Hepatic stellate cell (primary cell): ENCODE measurements at regions not wholly inside any gene's neighbourhood (a gene's known extent, or its start where the extent isn't known, plus 50 kb on each side); places are given as distances from the start of the nearest gene placed in this dataset.
"Not testable (repeated sequence)": the region's sequence is repeated elsewhere in the genome, so short reads cannot be mapped to it uniquely, and the experiment has no call there.

Experiments used
- DNase-seq: peaks from one replicate; pipeline ENCODE4 v3.0.0; 2011; ENCODE audit warnings: low spot score

DNA sequence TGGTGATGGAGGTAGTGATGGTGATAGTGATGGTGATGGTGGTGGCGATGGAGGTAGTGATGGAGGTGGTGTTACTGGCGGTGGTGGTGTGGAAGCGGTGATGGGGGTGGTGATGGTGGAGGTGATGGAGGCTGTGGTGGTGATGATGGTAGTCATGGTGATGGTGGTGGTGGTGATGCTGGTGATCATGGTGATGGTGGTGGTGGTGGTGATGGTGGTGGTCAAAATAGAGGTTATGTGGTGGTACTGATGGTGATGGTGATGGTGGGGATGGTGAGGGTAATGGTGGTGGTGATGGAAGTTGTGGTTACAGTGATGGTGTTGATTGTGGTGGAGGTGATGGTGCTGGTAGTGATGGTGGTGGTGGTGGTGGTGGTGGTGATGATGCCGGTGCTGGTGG is 199.2 kb downstream of the IGLL1 start:
- DNase-seq, result no peak

DNA sequence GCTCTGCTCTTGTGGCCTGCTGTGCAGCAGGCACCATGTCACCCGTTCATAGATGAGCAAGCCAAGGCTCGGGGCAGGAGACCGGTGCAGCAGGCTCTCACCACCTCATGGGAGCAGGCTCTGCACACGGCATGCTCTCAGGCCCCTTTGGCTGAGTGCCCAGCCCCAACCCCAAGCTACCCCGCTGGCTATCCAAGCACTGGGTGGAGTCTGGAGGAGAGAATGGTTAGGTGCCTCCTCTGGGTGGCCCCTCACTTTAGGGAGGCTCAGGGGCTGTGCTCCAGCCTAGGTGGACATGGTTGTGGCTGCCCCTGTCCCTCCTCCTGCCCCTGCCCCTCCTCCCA is 199.9 kb downstream of the IGLL1 start:
- DNase-seq, result no peak

DNA sequence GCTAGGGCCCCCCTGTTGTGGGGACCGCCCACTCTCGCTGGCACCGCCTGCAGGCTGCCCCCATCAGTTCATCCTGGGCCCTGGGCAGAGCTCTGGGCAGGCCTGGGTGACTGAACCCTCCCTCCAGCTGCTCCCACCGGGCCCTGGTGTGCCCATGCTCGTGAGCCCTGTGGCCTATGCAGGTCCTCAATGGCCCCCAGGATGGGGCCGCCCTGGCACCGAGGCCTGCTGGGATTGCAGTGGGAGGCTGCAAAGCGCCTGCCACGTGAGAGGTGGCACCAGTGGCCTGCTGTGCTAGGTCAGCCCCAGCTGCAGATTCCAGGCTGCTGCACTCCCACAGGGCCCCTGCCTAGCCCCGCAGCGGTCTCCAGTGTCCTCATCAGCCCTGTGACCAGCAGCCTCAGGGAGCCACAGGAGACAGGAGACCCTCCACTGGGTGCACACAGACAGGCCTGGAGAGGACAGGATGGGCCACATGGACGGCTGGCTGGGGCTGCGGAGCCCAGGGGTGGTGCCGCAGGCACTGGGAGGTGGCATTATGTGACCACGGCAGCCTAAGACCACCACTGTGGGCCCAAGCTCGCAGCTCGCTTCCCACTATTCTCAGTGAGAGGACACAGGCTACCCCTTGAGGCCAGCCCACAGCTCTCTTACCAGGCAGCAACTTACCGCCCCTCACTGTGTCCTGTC is 199.4 kb downstream of the BCR start:
- DNase-seq, result not testable (repeated sequence)

GRCh38 chr22:23377767-23378166 is 197.5 kb downstream of the BCR start:
- no peak for DNase-seq

DNA sequence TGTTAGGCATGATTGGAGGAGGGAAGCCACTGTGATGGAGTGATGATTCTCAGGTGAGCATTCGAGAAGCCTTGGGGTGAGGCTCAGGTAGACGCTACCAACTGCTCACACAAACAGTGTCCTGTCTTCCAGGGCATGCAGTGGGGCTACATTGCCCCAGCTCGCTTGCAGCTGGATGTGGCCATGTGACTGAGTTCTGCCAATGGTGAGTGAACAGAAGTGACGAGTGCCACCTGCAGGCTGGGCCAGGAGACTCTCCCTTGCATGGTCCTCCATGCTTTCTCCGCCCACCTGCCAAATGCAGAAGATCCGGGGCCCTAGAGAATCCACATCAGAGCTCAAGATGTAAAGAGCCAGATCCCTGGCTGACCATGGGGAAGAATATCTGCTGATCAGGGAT is 195.9 kb downstream of the BCR start:
- no peak for DNase-seq

DNA sequence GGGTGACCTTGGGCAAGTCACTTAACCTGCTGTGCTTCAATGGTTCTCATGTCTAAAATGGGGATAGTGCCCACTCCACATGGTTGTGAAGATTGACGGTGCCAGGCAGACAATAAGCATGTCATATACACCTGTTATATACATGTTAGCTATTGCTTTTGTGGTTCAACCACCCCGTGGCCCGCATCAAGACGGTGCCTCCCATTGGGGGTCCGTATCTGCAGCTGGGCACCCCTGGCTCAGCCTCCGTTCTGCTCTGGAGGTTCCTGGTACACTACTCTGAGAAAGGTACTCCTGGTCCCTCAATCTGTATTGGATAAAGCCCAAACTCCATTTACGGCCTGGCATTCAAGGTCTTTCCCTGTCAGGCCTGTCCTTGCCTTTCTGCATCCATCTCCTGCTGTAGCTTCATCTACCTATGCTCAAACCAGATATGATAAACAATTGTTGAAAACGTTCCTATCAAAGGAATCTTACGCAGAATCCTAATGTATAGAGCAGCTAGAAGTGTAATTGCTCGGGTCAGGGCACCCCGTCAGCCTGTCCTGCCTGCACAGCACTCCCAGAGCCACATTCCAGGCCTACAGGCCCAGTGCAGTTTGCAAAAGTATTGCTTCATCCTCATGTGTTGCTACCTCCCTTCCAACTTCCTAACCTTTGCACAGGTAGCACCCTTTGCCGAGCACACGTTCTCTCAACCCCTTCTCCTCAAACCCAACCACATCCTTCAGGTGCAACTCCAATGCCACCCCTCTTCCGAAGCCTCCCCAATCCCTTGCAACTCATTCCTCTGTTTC is 194.9 kb downstream of the BCR start:
- DNase-seq, result no peak

GRCh38 chr22:23373601-23374000 is 193.3 kb downstream of the BCR start:
- no peak for DNase-seq

DNA sequence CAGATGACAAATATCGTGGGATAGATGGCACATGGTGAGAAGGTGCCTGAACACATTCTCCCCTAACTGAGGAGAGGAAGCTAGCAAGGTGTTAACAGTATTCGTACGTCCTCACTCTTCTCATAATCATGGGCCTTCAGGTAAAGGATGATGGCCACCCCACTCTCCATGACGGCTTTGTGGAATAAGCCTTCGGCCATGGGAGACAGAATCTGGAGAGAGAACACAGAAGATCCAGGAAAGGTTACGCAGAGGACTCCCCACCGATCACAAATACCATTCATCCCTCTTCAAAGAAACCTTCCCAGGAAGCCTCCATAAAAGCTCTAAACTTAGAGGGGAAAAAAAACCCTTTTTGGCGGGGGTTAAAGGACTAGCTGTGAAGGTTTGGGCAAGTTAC is 189.9 kb downstream of the BCR start:
- no peak for DNase-seq

DNA sequence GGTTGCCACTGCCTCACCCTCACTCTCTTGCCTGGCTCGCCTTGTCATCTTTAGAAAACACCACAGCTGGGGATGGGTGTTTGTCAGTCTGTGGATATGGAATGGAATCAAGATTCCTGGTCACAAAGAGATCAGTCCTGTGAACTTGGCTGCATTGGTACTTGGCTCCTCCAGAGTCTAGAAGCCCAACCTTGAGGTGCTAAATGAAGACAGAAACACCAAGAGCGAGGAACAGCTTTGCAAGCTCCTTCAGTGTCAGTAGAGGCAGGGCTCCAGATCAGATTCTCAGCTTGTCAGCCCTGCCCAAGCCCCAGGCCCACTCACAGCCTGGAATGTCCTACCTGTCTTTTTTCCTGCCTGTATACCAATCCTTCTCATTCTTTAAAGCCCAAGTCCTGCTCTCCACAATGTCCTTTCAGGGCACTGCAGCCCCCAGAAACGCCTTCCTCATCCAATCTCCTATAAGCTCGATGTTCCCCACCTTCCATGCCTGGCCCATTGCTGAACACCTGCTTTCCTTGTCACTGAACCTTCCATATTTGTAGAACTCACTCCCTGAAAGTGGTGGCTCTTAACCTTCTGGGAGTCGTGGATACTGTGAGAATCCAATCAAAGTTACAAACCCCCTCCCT is 188.9 kb downstream of the BCR start:
- DNase-seq, result no peak
